ENCODE measurements at regions not wholly inside any gene's neighbourhood (a gene's known extent, or its start where the extent isn't known, plus 50 kb on each side); places are given as distances from the start of the nearest gene placed in this dataset.

DNA sequence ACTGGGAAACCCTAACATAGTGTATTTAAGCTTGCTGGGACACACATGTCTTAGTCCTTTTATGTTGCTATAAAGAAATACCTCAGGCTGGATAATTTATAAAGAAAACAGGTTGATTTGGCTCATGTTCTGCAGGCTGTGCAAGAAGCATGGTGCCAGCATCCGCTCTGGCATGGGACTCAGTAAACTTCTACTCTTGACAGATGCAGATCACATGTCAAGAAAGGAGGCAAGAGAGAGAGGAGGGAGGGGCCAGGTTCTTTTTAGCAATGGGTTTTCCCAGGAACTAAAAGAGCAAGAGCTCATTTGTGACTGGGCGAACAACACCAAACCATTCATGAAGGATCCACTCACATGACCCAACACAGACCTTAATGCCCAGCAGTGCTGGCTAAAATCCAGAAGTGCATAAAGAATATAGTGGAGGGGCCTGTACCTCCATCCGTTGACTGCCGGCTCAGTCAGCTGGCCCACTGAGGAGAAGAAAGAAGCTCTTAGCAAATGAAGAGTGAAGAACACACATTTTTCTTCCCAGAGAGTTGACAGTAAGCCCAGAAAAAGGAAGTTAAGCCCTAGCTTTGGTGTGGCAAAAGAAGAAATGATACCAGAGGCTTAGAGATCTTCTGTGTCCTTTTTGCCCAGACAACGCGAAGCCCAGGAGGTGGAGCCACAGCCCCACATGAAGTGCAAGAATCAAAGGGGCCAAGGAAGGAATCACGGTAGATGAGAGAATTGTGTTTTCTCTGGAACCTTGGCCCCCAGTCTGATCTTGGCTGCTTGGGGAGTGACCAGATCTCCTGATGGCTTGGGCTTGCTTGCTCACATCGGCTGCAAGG is 183.5 kb upstream of the FAM98A start (continued):
- TF ChIP-seq, protein P1, sequence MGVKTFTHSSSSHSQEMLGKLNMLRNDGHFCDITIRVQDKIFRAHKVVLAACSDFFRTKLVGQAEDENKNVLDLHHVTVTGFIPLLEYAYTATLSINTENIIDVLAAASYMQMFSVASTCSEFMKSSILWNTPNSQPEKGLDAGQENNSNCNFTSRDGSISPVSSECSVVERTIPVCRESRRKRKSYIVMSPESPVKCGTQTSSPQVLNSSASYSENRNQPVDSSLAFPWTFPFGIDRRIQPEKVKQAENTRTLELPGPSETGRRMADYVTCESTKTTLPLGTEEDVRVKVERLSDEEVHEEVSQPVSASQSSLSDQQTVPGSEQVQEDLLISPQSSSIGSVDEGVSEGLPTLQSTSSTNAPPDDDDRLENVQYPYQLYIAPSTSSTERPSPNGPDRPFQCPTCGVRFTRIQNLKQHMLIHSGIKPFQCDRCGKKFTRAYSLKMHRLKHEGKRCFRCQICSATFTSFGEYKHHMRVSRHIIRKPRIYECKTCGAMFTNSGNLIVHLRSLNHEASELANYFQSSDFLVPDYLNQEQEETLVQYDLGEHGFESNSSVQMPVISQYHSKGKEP (tag by site-specific recombination; IDR thresholded peaks at IDR 0.05) = no peak
- TF ChIP-seq ZNF791 (tag by site-specific recombination; IDR thresholded peaks at IDR 0.05) (no peak), ZNF239 (tag by site-specific recombination; IDR thresholded peaks at IDR 0.05) (no peak), SALL2 (tag by site-specific recombination; IDR thresholded peaks at IDR 0.05; ENCODE audit: borderline replicate concordance) (no peak), GLI2 (tag by site-specific recombination; IDR thresholded peaks at IDR 0.05; ENCODE audit: borderline replicate concordance, low read depth) (no peak)
- TF ChIP-seq, protein P2, sequence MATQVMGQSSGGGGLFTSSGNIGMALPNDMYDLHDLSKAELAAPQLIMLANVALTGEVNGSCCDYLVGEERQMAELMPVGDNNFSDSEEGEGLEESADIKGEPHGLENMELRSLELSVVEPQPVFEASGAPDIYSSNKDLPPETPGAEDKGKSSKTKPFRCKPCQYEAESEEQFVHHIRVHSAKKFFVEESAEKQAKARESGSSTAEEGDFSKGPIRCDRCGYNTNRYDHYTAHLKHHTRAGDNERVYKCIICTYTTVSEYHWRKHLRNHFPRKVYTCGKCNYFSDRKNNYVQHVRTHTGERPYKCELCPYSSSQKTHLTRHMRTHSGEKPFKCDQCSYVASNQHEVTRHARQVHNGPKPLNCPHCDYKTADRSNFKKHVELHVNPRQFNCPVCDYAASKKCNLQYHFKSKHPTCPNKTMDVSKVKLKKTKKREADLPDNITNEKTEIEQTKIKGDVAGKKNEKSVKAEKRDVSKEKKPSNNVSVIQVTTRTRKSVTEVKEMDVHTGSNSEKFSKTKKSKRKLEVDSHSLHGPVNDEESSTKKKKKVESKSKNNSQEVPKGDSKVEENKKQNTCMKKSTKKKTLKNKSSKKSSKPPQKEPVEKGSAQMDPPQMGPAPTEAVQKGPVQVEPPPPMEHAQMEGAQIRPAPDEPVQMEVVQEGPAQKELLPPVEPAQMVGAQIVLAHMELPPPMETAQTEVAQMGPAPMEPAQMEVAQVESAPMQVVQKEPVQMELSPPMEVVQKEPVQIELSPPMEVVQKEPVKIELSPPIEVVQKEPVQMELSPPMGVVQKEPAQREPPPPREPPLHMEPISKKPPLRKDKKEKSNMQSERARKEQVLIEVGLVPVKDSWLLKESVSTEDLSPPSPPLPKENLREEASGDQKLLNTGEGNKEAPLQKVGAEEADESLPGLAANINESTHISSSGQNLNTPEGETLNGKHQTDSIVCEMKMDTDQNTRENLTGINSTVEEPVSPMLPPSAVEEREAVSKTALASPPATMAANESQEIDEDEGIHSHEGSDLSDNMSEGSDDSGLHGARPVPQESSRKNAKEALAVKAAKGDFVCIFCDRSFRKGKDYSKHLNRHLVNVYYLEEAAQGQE (tag by site-specific recombination; IDR thresholded peaks at IDR 0.05) = no peak

DNA sequence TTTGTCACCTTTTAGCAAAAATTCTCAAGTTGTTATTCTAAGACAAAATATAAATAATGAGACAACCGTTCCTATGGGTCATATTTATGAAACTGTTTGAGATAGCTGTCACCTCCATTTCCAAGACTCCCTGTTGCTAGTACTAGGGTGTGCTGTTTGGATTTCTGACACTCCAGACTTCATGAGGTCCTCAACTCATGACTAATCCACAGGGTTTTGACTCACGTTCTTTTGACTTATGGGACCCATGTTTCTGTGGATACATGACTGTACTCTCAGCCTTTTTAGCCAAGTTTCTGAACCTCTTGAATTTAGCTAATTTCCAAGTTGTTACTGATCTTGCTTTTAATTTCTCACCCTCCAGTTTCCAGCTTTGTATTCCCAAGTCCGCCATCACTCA is 178.7 kb upstream of the FAM98A start:
- TF ChIP-seq ZNF561 (tag by site-specific recombination; IDR thresholded peaks at IDR 0.05; ENCODE audit: borderline replicate concordance) (no peak), ZNF558 (tag by site-specific recombination; IDR thresholded peaks at IDR 0.05) (no peak), ZNF664 (tag by site-specific recombination; IDR thresholded peaks at IDR 0.05) (no peak), ZNF837 (tag by site-specific recombination; IDR thresholded peaks at IDR 0.05) (no peak), ZNF140 (tag by site-specific recombination; IDR thresholded peaks at IDR 0.05) (no peak), ZNF792 (tag by site-specific recombination; IDR thresholded peaks at IDR 0.05) (no peak), ZNF155 (tag by site-specific recombination; IDR thresholded peaks at IDR 0.05) (no peak), ZNF174 (tag by site-specific recombination; IDR thresholded peaks at IDR 0.05) (no peak)
- TF ChIP-seq, protein P3, sequence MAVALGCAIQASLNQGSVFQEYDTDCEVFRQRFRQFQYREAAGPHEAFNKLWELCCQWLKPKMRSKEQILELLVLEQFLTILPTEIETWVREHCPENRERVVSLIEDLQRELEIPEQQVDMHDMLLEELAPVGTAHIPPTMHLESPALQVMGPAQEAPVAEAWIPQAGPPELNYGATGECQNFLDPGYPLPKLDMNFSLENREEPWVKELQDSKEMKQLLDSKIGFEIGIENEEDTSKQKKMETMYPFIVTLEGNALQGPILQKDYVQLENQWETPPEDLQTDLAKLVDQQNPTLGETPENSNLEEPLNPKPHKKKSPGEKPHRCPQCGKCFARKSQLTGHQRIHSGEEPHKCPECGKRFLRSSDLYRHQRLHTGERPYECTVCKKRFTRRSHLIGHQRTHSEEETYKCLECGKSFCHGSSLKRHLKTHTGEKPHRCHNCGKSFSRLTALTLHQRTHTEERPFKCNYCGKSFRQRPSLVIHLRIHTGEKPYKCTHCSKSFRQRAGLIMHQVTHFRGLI (tag by site-specific recombination; IDR thresholded peaks at IDR 0.05) = no peak
- TF ChIP-seq, protein P4, sequence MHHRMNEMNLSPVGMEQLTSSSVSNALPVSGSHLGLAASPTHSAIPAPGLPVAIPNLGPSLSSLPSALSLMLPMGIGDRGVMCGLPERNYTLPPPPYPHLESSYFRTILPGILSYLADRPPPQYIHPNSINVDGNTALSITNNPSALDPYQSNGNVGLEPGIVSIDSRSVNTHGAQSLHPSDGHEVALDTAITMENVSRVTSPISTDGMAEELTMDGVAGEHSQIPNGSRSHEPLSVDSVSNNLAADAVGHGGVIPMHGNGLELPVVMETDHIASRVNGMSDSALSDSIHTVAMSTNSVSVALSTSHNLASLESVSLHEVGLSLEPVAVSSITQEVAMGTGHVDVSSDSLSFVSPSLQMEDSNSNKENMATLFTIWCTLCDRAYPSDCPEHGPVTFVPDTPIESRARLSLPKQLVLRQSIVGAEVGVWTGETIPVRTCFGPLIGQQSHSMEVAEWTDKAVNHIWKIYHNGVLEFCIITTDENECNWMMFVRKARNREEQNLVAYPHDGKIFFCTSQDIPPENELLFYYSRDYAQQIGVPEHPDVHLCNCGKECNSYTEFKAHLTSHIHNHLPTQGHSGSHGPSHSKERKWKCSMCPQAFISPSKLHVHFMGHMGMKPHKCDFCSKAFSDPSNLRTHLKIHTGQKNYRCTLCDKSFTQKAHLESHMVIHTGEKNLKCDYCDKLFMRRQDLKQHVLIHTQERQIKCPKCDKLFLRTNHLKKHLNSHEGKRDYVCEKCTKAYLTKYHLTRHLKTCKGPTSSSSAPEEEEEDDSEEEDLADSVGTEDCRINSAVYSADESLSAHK (tag by site-specific recombination; IDR thresholded peaks at IDR 0.05) = no peak
- TF ChIP-seq, protein P5, sequence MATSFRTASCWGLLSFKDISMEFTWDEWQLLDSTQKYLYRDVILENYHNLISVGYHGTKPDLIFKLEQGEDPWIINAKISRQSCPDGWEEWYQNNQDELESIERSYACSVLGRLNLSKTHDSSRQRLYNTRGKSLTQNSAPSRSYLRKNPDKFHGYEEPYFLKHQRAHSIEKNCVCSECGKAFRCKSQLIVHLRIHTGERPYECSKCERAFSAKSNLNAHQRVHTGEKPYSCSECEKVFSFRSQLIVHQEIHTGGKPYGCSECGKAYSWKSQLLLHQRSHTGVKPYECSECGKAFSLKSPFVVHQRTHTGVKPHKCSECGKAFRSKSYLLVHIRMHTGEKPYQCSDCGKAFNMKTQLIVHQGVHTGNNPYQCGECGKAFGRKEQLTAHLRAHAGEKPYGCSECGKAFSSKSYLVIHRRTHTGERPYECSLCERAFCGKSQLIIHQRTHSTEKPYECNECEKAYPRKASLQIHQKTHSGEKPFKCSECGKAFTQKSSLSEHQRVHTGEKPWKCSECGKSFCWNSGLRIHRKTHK (tag by site-specific recombination; IDR thresholded peaks at IDR 0.05) = no peak
- TF ChIP-seq, protein P6, sequence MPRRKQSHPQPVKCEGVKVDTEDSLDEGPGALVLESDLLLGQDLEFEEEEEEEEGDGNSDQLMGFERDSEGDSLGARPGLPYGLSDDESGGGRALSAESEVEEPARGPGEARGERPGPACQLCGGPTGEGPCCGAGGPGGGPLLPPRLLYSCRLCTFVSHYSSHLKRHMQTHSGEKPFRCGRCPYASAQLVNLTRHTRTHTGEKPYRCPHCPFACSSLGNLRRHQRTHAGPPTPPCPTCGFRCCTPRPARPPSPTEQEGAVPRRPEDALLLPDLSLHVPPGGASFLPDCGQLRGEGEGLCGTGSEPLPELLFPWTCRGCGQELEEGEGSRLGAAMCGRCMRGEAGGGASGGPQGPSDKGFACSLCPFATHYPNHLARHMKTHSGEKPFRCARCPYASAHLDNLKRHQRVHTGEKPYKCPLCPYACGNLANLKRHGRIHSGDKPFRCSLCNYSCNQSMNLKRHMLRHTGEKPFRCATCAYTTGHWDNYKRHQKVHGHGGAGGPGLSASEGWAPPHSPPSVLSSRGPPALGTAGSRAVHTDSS (tag by site-specific recombination; IDR thresholded peaks at IDR 0.05) = no peak
- H3K4me3 ChIP-seq (ENCODE audit: low read depth, low read length) = no peak overlapping the region
- no peaks in the 10 kb centered on the region for H3K36me3 ChIP-seq (ENCODE audit: control insufficient read depth in 2 of 2, insufficient read depth in 1 of 2, low read length in 2 of 2)
- POLR2A ChIA-PET = no interaction called here
- H3K9me3 ChIP-seq (ENCODE audit: control insufficient read depth, insufficient read depth, low read depth, low read length) = no peaks in the 10 kb centered on the region
- H3K27ac ChIP-seq (ENCODE audit: extremely low read depth, low read depth, low read length) = no peak overlapping the region
- CTCF ChIA-PET = no interaction called here
- H3K4me1 ChIP-seq (ENCODE audit: control insufficient read depth, insufficient read depth, low read length) = no peaks in the 10 kb centered on the region

Data from HEK293 (cell line).